Activated CD8-positive, alpha-beta T cell treated with anti-CD3 and anti-CD28 coated beads for 36 hours (primary cell): ENCODE measurements at regions not wholly inside any gene's neighbourhood (a gene's known extent, or its start where the extent isn't known, plus 50 kb on each side); places are given as distances from the start of the nearest gene placed in this dataset.

Experiments used
- ATAC-seq: fragments of 200-7000 bp; cut with Tn5 transposase; one replicate; pipeline ENCODE4 v1.10.0; 2021; ENCODE audit warnings: mild to moderate bottlenecking, moderate library complexity
- CTCF ChIA-PET: fragments of 350-600 bp; sonication (Branson Sonifier 250); formaldehyde crosslinking; loops from one replicate; lab custom pipeline; 2021; ENCODE audit warnings: antibody characterized with exemption; lab: Charles Lee
- POLR2A ChIA-PET: fragments of 350-600 bp; sonication (Branson Sonifier 250); formaldehyde crosslinking; loops from one replicate; lab custom pipeline; 2021; ENCODE audit warnings: antibody characterized with exemption; lab: Charles Lee
- DNase-seq: peaks from one replicate; pipeline ENCODE4 v3.0.0-alpha.2; 2020
- H3K27ac Mint-ChIP-seq: one replicate; pipeline ENCODE4 v1.8.0; 2021; ENCODE audit warnings: mild to moderate bottlenecking, mixed read lengths
- H3K27me3 Mint-ChIP-seq: one replicate; pipeline ENCODE4 v1.8.0; 2021; ENCODE audit warnings: mixed read lengths
- H3K36me3 Mint-ChIP-seq: one replicate; pipeline ENCODE4 v1.8.0; 2021; ENCODE audit warnings: low read depth, mixed read lengths
- H3K4me1 Mint-ChIP-seq: one replicate; pipeline ENCODE4 v1.8.0; 2021; ENCODE audit warnings: low read depth, mixed read lengths
- H3K4me3 Mint-ChIP-seq: one replicate; pipeline ENCODE4 v1.8.0; 2021; ENCODE audit warnings: mild to moderate bottlenecking, moderate library complexity, mixed read lengths
- H3K9me3 Mint-ChIP-seq: one replicate; pipeline ENCODE4 v1.8.0; 2021; ENCODE audit warnings: mixed read lengths
- CTCF ChIP-seq: fragments of 200-600 bp; IDR thresholded peaks from one replicate; pipeline ENCODE4 v1.8.0; 2022; ENCODE audit warnings: antibody characterized with exemption, mild to moderate bottlenecking
- intact Hi-C: fragments of 100-400 bp; cut with micrococcal nuclease; formaldehyde crosslinking; loops from one replicate; pipeline ENCODE4 v1.10.0; 2022

DNA sequence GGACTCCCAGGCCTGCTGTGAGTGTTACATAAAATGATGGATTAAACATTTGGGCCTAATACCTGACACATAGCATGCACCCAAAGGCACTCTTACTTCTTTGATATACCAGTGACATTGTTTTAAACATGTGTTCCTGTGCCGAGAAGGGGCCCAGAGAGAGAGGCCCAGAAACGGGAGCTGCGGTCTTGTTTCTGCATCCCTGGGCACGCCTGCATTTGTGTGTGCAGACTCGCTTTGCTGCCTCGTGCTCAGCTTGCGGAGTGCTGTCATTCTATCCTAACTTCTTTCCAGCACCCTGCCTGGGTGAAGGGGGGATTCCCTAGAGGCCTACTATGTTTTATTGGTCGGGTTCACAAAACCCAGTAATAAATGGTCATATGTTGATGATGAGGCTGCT, 666.2 kb upstream of the HS6ST1 start:
- DNase-seq = no peak
- Mint-ChIP-seq H3K36me3 (no peaks in the 10 kb centered on the region), H3K9me3 (no peaks in the 10 kb centered on the region), H3K27ac (no peak overlapping the region), H3K4me3 (no peak overlapping the region), H3K27me3 (no peaks in the 10 kb centered on the region), H3K4me1 (no peaks in the 10 kb centered on the region)
- ChIA-PET POLR2A (no interaction called here), CTCF (no interaction called here)
- intact Hi-C loops = no loop called here
- TF ChIP-seq CTCF = no peak
- ATAC-seq = no peak

DNA sequence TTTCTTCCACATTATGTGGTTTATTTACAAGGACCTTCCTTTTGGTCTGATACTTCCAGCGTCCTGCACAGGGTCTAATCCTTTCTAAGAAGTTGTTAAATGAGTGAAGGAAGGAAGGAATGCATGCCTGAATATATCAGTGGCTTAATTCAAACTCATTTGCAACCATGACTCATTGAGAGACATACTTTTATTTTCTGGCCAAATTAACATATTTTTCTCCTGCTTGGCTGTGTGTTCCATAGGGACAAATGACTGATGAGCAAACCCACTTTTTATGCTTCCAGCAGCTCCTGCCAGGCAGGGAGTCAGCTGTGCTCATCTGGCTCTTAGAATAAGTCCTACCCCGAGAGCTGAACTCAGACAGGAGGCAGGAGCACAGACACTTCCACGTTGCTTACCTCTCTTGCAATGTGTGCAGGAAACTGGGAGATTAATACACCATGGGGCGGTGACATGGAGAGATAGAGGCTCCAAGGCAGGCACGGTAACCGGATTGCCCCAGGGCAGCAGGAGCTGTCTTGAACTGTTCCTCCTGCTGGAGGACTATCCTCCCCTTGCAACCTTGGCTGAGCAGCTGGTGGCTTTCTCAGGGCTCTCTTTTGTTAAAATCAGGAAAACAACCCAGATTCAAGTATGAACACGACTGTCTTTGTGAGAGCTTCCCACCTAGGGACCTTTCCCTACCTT, 667.5 kb upstream of the HS6ST1 start:
- Mint-ChIP-seq H3K4me1 (no peaks in the 10 kb centered on the region), H3K36me3 (no peaks in the 10 kb centered on the region), H3K27me3 (no peaks in the 10 kb centered on the region), H3K9me3 (no peaks in the 10 kb centered on the region), H3K27ac (no peak overlapping the region), H3K4me3 (no peak overlapping the region)
- CTCF ChIA-PET = no interaction called here
- DNase-seq = no peak
- POLR2A ChIA-PET = no interaction called here
- no peak for TF ChIP-seq CTCF
- intact Hi-C loops = no loop called here
- no peak for ATAC-seq

DNA sequence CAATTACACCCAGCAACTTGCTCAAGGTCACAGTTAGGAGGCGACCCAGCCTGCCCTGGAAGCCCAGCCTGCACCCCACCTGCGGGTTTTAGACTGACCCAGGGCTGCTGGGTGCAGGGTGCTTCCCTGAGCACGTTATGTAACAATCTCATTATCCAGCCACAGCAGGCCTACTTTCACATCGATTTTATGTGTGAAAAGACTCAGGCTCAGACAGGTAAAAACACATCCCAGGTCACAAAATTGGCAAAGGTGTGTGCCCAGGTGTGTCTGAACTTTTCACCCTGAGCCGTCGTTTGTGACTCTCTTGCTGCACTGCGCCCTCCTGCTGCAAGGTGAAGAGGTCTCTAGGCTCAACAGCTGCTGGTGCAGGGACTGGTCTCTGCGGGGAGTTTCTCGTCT, 668.2 kb upstream of the HS6ST1 start:
- DNase-seq = no peak

GRCh38 chr2:128988326-128988725, 669.7 kb upstream of the HS6ST1 start:
- intact Hi-C loops = no loop called here
- Mint-ChIP-seq H3K9me3 (no peaks in the 10 kb centered on the region), H3K36me3 (no peaks in the 10 kb centered on the region), H3K4me1 (no peaks in the 10 kb centered on the region), H3K27ac (no peak overlapping the region), H3K27me3 (no peaks in the 10 kb centered on the region), H3K4me3 (no peak overlapping the region)
- ATAC-seq (no peak), DNase-seq (no peak)
- TF ChIP-seq CTCF = no peak
- POLR2A ChIA-PET = no interaction called here
- CTCF ChIA-PET = no interaction called here

More for the DNA sequence above, 668.2 kb upstream of the HS6ST1 start:
- intact Hi-C loops = no loop called here
- no peaks in the 10 kb centered on the region for H3K36me3 Mint-ChIP-seq
- POLR2A ChIA-PET = no interaction called here
- ATAC-seq = no peak
- TF ChIP-seq CTCF = no peak
- H3K27me3 Mint-ChIP-seq = no peaks in the 10 kb centered on the region
- H3K4me3 Mint-ChIP-seq = no peak overlapping the region
- H3K27ac Mint-ChIP-seq = no peak overlapping the region
- H3K9me3 Mint-ChIP-seq = no peaks in the 10 kb centered on the region
- H3K4me1 Mint-ChIP-seq = no peaks in the 10 kb centered on the region
- CTCF ChIA-PET = interaction anchor here (0.6 kb wide), 1 partner anchor 36 kb away, joined by 3 read pairs; no protein-coding TSS in a partner anchor

DNA sequence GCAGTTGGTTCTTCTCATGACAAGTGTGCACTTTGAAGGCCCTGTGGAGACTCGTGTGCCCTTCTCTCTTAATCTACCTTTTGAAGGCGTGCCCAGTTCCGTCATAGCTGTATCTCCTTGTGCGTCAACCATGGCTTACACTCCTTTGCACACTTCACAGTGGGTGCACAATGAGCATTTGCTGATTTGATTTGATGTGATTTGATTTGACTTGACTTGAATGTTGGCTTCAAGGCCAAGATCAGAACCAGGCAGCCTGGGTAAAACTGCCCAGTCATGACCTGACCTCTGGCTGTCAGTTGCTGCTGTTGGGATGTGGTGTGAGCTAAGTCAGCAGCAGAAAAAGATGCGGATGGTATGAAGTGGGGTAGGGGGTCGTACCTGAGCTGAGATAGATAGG, 670.3 kb upstream of the HS6ST1 start:
- ChIA-PET CTCF (no interaction called here), POLR2A (no interaction called here)
- H3K36me3 Mint-ChIP-seq = no peaks in the 10 kb centered on the region
- H3K27ac Mint-ChIP-seq = no peak overlapping the region
- no peaks in the 10 kb centered on the region for H3K27me3 Mint-ChIP-seq
- no peaks in the 10 kb centered on the region for H3K4me1 Mint-ChIP-seq
- ATAC-seq (no peak), DNase-seq (no peak)
- no peaks in the 10 kb centered on the region for H3K9me3 Mint-ChIP-seq
- no peak for TF ChIP-seq CTCF
- no peak overlapping the region for H3K4me3 Mint-ChIP-seq
- intact Hi-C loops = no loop called here
